HEK293T (cell line): ENCODE measurements at regions not wholly inside any gene's neighbourhood (a gene's known extent, or its start where the extent isn't known, plus 50 kb on each side); places are given as distances from the start of the nearest gene placed in this dataset.

Experiments used
- CTCF ChIA-PET: fragments of 350-600 bp; formaldehyde crosslinking; extraction: SDS; loops from one replicate; lab custom pipeline; 2021; ENCODE audit warnings: antibody characterized with exemption, inconsistent platforms; lab: Yijun Ruan, JAX
- POLR2A ChIA-PET: fragments of 350-600 bp; formaldehyde crosslinking; extraction: SDS; loops from one replicate; lab custom pipeline; 2020; ENCODE audit warnings: antibody characterized with exemption, inconsistent platforms; lab: Yijun Ruan, JAX
- DNase-seq: peaks from one replicate; pipeline ENCODE4 v3.0.0; 2012; ENCODE audit warnings: mixed read lengths; ENCODE audit errors: extremely low spot score
- ARNT ChIP-seq: fragments of 450-650 bp; IDR thresholded peaks from 2 replicates; pipeline ENCODE4 v1.6.1; 2017; ENCODE audit warnings: mild to moderate bottlenecking
- BHLHE40 ChIP-seq: fragments of 450-650 bp; IDR thresholded peaks from 2 replicates; pipeline ENCODE4 v1.6.1; 2016; ENCODE audit warnings: mild to moderate bottlenecking, moderate library complexity, borderline replicate concordance
- CTBP1 ChIP-seq: fragments of 450-650 bp; IDR thresholded peaks from 2 replicates; pipeline ENCODE4 v1.6.1; 2016; ENCODE audit warnings: borderline replicate concordance
- ELF4 ChIP-seq: fragments of 450-650 bp; IDR thresholded peaks from 2 replicates; pipeline ENCODE4 v1.6.1; 2017; ENCODE audit warnings: antibody characterized with exemption
- FOXA1 ChIP-seq: fragments of 450-650 bp; IDR thresholded peaks from 2 replicates; pipeline ENCODE4 v1.6.1; 2016; ENCODE audit warnings: mild to moderate bottlenecking
- FOXK2 ChIP-seq: fragments of 450-650 bp; IDR thresholded peaks from 2 replicates; pipeline ENCODE4 v1.6.1; 2016; ENCODE audit warnings: mild to moderate bottlenecking
- FOXM1 ChIP-seq: fragments of 450-650 bp; IDR thresholded peaks from 2 replicates; pipeline ENCODE4 v1.6.1; 2017; ENCODE audit warnings: mild to moderate bottlenecking, borderline replicate concordance
- HDGF ChIP-seq: fragments of 450-650 bp; IDR thresholded peaks from 2 replicates; pipeline ENCODE4 v1.6.1; 2017; ENCODE audit warnings: antibody characterized with exemption, borderline replicate concordance
- L3MBTL2 ChIP-seq: fragments of 450-650 bp; conservative IDR thresholded peaks from 2 replicates; pipeline ENCODE4 v1.6.1; 2016; ENCODE audit warnings: mild to moderate bottlenecking
- LEF1 ChIP-seq: fragments of 450-650 bp; IDR thresholded peaks from 2 replicates; pipeline ENCODE4 v1.6.1; 2017; ENCODE audit warnings: mild to moderate bottlenecking, borderline replicate concordance
- NFRKB ChIP-seq: fragments of 450-650 bp; IDR thresholded peaks from 2 replicates; pipeline ENCODE4 v1.6.1; 2016; ENCODE audit warnings: mild to moderate bottlenecking, moderate library complexity
- SP1 ChIP-seq: fragments of 450-650 bp; IDR thresholded peaks from 2 replicates; pipeline ENCODE4 v1.6.1; 2017
- SUZ12 ChIP-seq: fragments of 450-650 bp; IDR thresholded peaks from 2 replicates; pipeline ENCODE4 v1.6.1; 2016; ENCODE audit warnings: mild to moderate bottlenecking
- TARDBP ChIP-seq: fragments of 450-650 bp; IDR thresholded peaks from 2 replicates; pipeline ENCODE4 v1.6.1; 2016
- ZNF384 ChIP-seq: fragments of 450-650 bp; IDR thresholded peaks from 2 replicates; pipeline ENCODE4 v1.6.1; 2016
- TF ChIP-seq, protein P1 (sequence below): fragments of 450-650 bp; IDR thresholded peaks from 2 replicates; pipeline ENCODE4 v1.6.1; 2016

DNA sequence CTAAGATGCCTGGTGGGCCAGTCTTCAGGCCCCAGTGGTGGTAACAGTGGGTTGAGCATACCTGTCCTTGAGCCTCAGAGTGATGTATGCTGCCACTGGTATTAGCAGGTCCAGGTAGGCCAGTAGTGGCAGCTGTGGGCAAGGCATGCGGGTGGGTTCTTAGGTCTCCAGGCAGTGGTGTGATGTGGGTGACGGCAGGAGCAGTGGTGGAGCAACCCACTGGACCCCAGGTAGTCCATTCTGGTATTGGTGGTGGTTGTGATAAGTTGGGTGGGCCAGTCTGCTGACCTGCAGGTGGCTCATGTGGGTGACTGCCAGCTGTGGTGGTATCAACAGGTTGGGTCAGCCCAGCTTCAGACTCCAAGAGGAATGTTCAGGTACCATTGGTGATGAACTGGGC lies 165.0 kb upstream of the GORAB start:
- ChIA-PET POLR2A (no interaction called here), CTCF (no interaction called here)
- TF ChIP-seq BHLHE40, result no peak
- no peak for TF ChIP-seq FOXK2
- TF ChIP-seq L3MBTL2, result no peak
- no peak for TF ChIP-seq SUZ12
- TF ChIP-seq TARDBP, result no peak
- no peak for TF ChIP-seq CTBP1
- TF ChIP-seq ARNT, result no peak
- no peak for TF ChIP-seq FOXA1
- TF ChIP-seq ZNF384, result no peak
- TF ChIP-seq HDGF, result no peak
- TF ChIP-seq LEF1, result no peak
- TF ChIP-seq FOXM1, result no peak
- TF ChIP-seq, protein P1, sequence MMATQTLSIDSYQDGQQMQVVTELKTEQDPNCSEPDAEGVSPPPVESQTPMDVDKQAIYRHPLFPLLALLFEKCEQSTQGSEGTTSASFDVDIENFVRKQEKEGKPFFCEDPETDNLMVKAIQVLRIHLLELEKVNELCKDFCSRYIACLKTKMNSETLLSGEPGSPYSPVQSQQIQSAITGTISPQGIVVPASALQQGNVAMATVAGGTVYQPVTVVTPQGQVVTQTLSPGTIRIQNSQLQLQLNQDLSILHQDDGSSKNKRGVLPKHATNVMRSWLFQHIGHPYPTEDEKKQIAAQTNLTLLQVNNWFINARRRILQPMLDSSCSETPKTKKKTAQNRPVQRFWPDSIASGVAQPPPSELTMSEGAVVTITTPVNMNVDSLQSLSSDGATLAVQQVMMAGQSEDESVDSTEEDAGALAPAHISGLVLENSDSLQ, result no peak
- TF ChIP-seq NFRKB, result no peak
- no peak for TF ChIP-seq ELF4
- TF ChIP-seq SP1, result no peak

DNA sequence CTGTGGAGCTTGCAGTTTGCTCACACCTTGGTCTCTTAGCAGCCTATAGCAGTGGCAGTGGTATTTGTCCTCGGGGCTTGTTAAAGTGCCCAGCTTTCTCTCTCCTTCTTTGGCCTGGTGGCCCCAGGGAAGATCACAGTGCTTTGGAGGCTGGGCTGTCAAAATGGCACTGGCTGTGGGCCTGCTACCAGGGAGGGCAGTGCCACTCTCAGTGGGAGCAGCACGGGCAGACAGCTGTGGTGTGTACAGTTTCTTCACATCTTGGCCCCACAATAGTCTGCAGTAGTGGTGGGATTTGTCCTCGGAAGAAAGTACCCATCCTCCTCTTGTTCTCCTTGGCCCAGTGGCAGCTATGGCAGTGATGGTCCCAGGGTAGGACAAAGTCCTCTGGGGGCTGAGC lies 164.4 kb upstream of the GORAB start:
- DNase-seq, result no peak

More for the DNA sequence above, 165.0 kb upstream of the GORAB start:
- DNase-seq, result no peak

DNA sequence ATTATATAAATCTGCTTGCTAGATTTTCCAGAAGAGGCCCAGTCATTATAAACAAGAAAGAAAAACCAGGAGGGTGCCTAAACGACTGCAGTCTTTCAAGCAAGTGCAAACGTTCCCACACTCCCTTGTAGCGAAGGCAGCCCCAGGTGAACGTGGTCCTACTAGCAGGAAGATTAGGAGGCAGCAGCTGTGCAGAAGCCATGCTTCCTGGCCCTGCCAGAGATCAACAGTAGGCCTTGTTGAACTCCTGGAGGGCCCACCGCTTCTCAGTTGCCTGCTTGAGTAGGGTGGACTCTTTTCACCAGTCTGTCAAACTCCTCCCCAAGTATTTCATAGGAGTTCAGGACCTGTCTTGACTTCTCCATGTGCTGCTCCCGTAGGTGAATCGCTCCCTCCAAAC lies 163.0 kb upstream of the GORAB start:
- DNase-seq, result no peak
- no peak for TF ChIP-seq ELF4
- TF ChIP-seq ARNT, result no peak
- no peak for TF ChIP-seq NFRKB
- no peak for TF ChIP-seq FOXK2
- TF ChIP-seq, protein P1, result no peak
- no peak for TF ChIP-seq FOXA1
- TF ChIP-seq ZNF384, result no peak
- TF ChIP-seq SP1, result no peak
- TF ChIP-seq SUZ12, result no peak
- no peak for TF ChIP-seq BHLHE40
- no peak for TF ChIP-seq TARDBP
- TF ChIP-seq FOXM1, result no peak
- no peak for TF ChIP-seq CTBP1
- TF ChIP-seq HDGF, result no peak
- no peak for TF ChIP-seq LEF1
- no peak for TF ChIP-seq L3MBTL2
- CTCF ChIA-PET, result no interaction called here
- POLR2A ChIA-PET, result no interaction called here

More for the DNA sequence above, 164.4 kb upstream of the GORAB start:
- CTCF ChIA-PET, result no interaction called here
- TF ChIP-seq FOXA1 (no peak), ELF4 (no peak), ZNF384 (no peak), SP1 (no peak)
- POLR2A ChIA-PET, result no interaction called here

DNA sequence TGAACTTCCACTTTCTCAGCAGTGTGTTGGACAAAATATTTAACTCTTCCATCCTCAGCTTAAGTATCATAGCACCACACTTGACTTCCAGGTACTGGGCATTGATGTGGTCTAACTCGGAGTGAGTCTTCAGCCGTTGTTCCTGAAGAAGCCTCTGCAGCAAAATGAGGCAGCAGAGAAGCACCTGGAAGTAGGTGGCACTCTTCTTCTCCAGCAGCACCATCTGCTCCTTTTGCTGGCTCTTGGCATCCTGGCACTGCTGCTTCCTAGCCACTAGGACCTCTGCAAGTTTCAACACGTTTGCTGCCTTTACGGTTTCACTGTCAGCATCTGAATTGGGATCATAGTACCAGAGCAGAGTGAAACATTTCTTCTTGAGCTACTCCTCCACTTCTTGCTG lies 162.5 kb upstream of the GORAB start:
- DNase-seq, result no peak
- POLR2A ChIA-PET, result no interaction called here
- CTCF ChIA-PET, result no interaction called here
- TF ChIP-seq SUZ12 (no peak), CTBP1 (no peak), HDGF (no peak), FOXK2 (no peak), FOXM1 (no peak), NFRKB (no peak), BHLHE40 (no peak)
- TF ChIP-seq, protein P1, result no peak

DNA sequence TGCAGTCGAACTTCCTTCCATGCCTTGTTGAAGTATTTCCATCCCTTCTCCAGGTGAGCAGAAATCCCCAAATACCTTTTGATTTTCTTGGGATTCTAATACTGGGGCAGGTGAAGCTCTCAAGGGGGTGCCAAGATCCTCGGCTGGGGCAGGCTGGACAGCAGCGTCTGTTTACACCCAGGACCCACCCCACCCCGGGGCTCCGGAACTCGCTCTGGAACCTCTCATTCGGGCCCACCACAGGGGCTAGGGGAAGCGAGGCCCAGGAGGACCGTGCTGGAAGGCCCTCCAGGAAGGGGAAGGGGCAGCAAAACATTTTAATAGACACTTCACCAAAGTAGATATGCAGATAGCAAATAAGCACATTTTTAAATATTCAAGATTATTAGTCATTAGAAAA lies 161.9 kb upstream of the GORAB start:
- no peak for TF ChIP-seq NFRKB
- TF ChIP-seq SUZ12, result no peak
- TF ChIP-seq LEF1, result no peak
- TF ChIP-seq ZNF384, result no peak
- no peak for TF ChIP-seq CTBP1
- no peak for TF ChIP-seq FOXK2
- no peak for TF ChIP-seq FOXM1
- no peak for TF ChIP-seq SP1
- TF ChIP-seq HDGF, result no peak
- TF ChIP-seq, protein P1, result no peak
- TF ChIP-seq ELF4, result no peak
- TF ChIP-seq TARDBP, result no peak
- TF ChIP-seq FOXA1, result no peak
- no peak for TF ChIP-seq L3MBTL2
- TF ChIP-seq ARNT, result no peak
- no peak for TF ChIP-seq BHLHE40
- ChIA-PET CTCF (no interaction called here), POLR2A (no interaction called here)
- no peak for DNase-seq

DNA sequence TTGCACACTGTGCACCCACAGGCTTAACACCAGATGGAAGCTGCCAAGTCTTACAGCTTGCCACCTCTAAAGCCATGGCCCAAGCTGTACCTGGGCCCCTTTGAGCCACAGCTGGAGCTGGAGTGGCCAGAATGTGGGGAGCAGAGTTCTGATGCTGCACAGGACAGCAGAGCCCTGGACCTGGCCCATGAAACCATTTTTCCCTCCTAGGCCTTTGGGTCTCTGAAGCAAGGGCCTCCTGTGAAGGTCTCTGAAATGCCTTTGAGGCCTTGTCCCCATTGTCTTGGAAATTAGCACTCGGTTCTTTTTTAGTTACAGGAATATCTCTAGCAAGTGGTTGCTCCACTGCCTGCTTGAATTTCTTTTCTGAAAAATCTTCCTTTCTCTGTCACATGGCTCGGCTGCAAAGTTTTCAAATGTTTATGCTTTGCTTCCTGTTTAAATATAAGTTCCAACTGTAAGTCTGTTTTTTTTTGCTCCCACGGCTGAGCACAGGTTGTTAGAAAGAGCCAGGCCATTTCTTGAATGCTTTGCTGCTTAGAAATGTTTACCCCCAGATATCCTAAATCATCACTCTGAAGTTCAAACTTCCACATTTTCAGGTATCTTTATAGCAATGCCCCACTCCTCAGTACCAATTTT lies 156.8 kb upstream of the GORAB start:
- DNase-seq, result no peak
- POLR2A ChIA-PET, result no interaction called here
- CTCF ChIA-PET, result no interaction called here
- no peak for TF ChIP-seq HDGF
- no peak for TF ChIP-seq LEF1
- no peak for TF ChIP-seq TARDBP
- TF ChIP-seq FOXK2, result no peak
- TF ChIP-seq FOXM1, result no peak
